OCI-LY1 (cell line): ENCODE measurements at regions not wholly inside any gene's neighbourhood (a gene's known extent, or its start where the extent isn't known, plus 50 kb on each side); places are given as distances from the start of the nearest gene placed in this dataset.

Experiments used
- EZH2 ChIP-seq: fragments of 200-600 bp; sonication (generic), shearing (Covaris generic); IDR thresholded peaks from 2 replicates; pipeline ENCODE4 v1.8.0; 2017; ENCODE audit warnings: borderline replicate concordance, mixed run types, mild to moderate bottlenecking, antibody characterized with exemption, low read length, moderate library complexity, mixed read lengths
- TF ChIP-seq, protein P1 (sequence below): fragments of 200-600 bp; sonication (generic), shearing (Covaris generic); IDR thresholded peaks from 2 replicates; pipeline ENCODE4 v1.5.1; 2017; ENCODE audit warnings: mild to moderate bottlenecking, antibody characterized with exemption, low read length, moderate library complexity, mixed read lengths

GRCh38 chr11:128303383-128303782, 284.0 kb downstream of the ETS1 start:
- TF ChIP-seq, protein P1, sequence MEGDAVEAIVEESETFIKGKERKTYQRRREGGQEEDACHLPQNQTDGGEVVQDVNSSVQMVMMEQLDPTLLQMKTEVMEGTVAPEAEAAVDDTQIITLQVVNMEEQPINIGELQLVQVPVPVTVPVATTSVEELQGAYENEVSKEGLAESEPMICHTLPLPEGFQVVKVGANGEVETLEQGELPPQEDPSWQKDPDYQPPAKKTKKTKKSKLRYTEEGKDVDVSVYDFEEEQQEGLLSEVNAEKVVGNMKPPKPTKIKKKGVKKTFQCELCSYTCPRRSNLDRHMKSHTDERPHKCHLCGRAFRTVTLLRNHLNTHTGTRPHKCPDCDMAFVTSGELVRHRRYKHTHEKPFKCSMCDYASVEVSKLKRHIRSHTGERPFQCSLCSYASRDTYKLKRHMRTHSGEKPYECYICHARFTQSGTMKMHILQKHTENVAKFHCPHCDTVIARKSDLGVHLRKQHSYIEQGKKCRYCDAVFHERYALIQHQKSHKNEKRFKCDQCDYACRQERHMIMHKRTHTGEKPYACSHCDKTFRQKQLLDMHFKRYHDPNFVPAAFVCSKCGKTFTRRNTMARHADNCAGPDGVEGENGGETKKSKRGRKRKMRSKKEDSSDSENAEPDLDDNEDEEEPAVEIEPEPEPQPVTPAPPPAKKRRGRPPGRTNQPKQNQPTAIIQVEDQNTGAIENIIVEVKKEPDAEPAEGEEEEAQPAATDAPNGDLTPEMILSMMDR: no peak
- TF ChIP-seq EZH2: no peak
